H1 (cell line): ENCODE measurements at regions not wholly inside any gene's neighbourhood (a gene's known extent, or its start where the extent isn't known, plus 50 kb on each side); places are given as distances from the start of the nearest gene placed in this dataset.

Experiments
- BACH1 ChIP-seq: IDR thresholded peaks from 2 replicates; pipeline ENCODE4 v1.6.1; 2012; ENCODE audit warnings: low read length, improper control_type of control experiment
- BRCA1 ChIP-seq: IDR thresholded peaks from 2 replicates; pipeline ENCODE4 v1.6.1; 2012; ENCODE audit warnings: low read depth, low read length, improper control_type of control experiment
- CEBPB ChIP-seq: IDR thresholded peaks from 2 replicates; pipeline ENCODE4 v1.6.1; 2012; ENCODE audit warnings: low read depth, low read length
- CHD2 ChIP-seq: IDR thresholded peaks from 2 replicates; pipeline ENCODE4 v1.6.1; 2012; ENCODE audit warnings: low read length, improper control_type of control experiment
- HDAC2 ChIP-seq, 2 experiments: fragments of 300-600 bp in 1 of 2; sonication (generic) in 1 of 2; IDR thresholded peaks; 2 replicates each; pipeline ENCODE4 v1.6.1; 2011 to 2012; ENCODE audit warnings: low read depth in 2 of 2, low read length in 2 of 2, mild to moderate bottlenecking in 2 of 2, moderate library complexity in 2 of 2, borderline replicate concordance in 1 of 2, inconsistent platforms in 1 of 2
- JUND ChIP-seq: IDR thresholded peaks from 2 replicates; pipeline ENCODE4 v1.6.1; 2011; ENCODE audit warnings: mild to moderate bottlenecking, improper control_type of control experiment, low read length
- MAX ChIP-seq: IDR thresholded peaks from 2 replicates; pipeline ENCODE4 v1.6.1; 2012; ENCODE audit warnings: inconsistent platforms
- RBBP5 ChIP-seq: IDR thresholded peaks from 2 replicates; pipeline ENCODE4 v1.7.1; 2012; ENCODE audit warnings: low read depth, mild to moderate bottlenecking, inconsistent platforms, low read length, moderate library complexity, borderline replicate concordance
- SP4 ChIP-seq: IDR thresholded peaks from 2 replicates; pipeline ENCODE4 v1.6.1; 2012; ENCODE audit warnings: low read length, inconsistent platforms
- TBP ChIP-seq: IDR thresholded peaks from 2 replicates; pipeline ENCODE4 v1.6.1; 2011; ENCODE audit warnings: low read depth, low read length, improper control_type of control experiment
- TEAD4 ChIP-seq: IDR thresholded peaks from 2 replicates; pipeline ENCODE4 v1.6.1; 2012; ENCODE audit warnings: low read depth, low read length, inconsistent platforms, mixed read lengths

- peak; percentile 61; the same call in 1 of the 2 replicates for TF ChIP-seq JUND
- TF ChIP-seq TBP = peak; percentile 30; the same call in 1 of the 2 replicates
- TF ChIP-seq BRCA1 = peak; percentile 2; the same call in 1 of the 2 replicates
- TF ChIP-seq TEAD4 = peak; percentile 71; the same call in 1 of the 2 replicates
- TF ChIP-seq CEBPB = peak; percentile 66
- peak; percentile 95 for TF ChIP-seq RBBP5
- 0 out of 2 replicates have a peak, but pooled peaks have one; percentile 44 for TF ChIP-seq CHD2
- peak; percentile 23 to 88; a peak in 1 of 4 replicates for TF ChIP-seq HDAC2 (IDR thresholded peaks at IDR 0.05; ENCODE audit: borderline replicate concordance in 1 of 2, low read depth in 2 of 2, low read length in 2 of 2)
- 0 out of 2 replicates have a peak, but pooled peaks have one; percentile 7 for TF ChIP-seq MAX
- 0 out of 2 replicates have a peak, but pooled peaks have one; percentile 24 for TF ChIP-seq BACH1
- TF ChIP-seq SP4 = 0 out of 2 replicates have a peak, but pooled peaks have one; percentile 15
- TF ChIP-seq, all 59 proteins: peak for 20
Observed at GRCh38 chr6:40328986-40329545, 258.1 kb downstream of the LRFN2 start (continued).
